SK-N-SH (cell line): ENCODE measurements at regions not wholly inside any gene's neighbourhood (a gene's known extent, or its start where the extent isn't known, plus 50 kb on each side); places are given as distances from the start of the nearest gene placed in this dataset.

Experiments
- CTCF ChIP-seq: fragments of 200-600 bp; sonication (generic); IDR thresholded peaks from 2 replicates; pipeline ENCODE4 v1.6.1; 2017; ENCODE audit warnings: antibody characterized with exemption, mild to moderate bottlenecking, moderate library complexity
- GABPA ChIP-seq: IDR thresholded peaks from 2 replicates; pipeline ENCODE4 v1.4.0; 2012; ENCODE audit warnings: low read depth, mild to moderate bottlenecking
- NRF1 ChIP-seq: IDR thresholded peaks from 2 replicates; pipeline ENCODE4 v1.6.1; 2012; ENCODE audit warnings: low read depth, mild to moderate bottlenecking, low read length
- POLR2AphosphoS5 ChIP-seq: IDR thresholded peaks from 2 replicates; pipeline ENCODE4 v1.6.1; 2012; ENCODE audit warnings: low read depth, low read length
- RAD21 ChIP-seq: IDR thresholded peaks from 2 replicates; pipeline ENCODE4 v1.6.1; 2012; ENCODE audit warnings: mild to moderate bottlenecking, low read length

GRCh38 chr20:23291575-23292240 lies 58.9 kb upstream of the NXT1 start:
- TF ChIP-seq CTCF (no peak), GABPA (no peak), POLR2AphosphoS5 (no peak), NRF1 (no peak), RAD21 (no peak)
